HL-60 (cell line): ENCODE measurements at regions not wholly inside any gene's neighbourhood (a gene's known extent, or its start where the extent isn't known, plus 50 kb on each side); places are given as distances from the start of the nearest gene placed in this dataset.

ENCODE experiments used
- GABPA ChIP-seq: IDR thresholded peaks from 2 replicates; pipeline ENCODE4 v1.6.1; 2012; ENCODE audit warnings: low read depth
- TF ChIP-seq, protein P1 (sequence below): IDR thresholded peaks from one replicate; pipeline ENCODE4 v1.5.1; 2011; ENCODE audit warnings: low read length, control low read depth, inconsistent platforms; ENCODE audit not compliant: insufficient read depth
- TF ChIP-seq, protein P2 (sequence below): IDR thresholded peaks from 2 replicates; pipeline ENCODE4 v1.6.1; 2012; ENCODE audit warnings: low read depth; ENCODE audit not compliant: insufficient replicate concordance

DNA sequence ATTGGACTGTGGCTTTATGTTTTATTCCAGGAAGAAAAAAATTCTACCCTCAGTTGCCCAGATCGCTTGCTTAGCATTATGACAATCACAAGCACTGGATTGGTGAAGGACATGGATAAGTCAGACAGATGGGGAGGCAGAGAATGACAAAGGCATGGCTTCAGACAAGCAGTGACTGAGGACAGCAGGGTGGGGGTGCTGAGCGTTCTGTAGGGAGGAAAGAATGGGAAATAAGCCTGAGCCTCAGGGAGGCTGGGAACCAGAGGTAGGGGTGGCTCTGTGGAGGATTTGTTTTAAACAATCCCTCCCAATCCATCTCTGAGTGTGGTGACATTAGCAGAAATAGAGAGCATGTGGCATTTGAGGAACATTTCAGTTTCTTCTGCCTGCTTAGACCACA, 896.9 kb downstream of the CCSER2 start:
- TF ChIP-seq, protein P1, sequence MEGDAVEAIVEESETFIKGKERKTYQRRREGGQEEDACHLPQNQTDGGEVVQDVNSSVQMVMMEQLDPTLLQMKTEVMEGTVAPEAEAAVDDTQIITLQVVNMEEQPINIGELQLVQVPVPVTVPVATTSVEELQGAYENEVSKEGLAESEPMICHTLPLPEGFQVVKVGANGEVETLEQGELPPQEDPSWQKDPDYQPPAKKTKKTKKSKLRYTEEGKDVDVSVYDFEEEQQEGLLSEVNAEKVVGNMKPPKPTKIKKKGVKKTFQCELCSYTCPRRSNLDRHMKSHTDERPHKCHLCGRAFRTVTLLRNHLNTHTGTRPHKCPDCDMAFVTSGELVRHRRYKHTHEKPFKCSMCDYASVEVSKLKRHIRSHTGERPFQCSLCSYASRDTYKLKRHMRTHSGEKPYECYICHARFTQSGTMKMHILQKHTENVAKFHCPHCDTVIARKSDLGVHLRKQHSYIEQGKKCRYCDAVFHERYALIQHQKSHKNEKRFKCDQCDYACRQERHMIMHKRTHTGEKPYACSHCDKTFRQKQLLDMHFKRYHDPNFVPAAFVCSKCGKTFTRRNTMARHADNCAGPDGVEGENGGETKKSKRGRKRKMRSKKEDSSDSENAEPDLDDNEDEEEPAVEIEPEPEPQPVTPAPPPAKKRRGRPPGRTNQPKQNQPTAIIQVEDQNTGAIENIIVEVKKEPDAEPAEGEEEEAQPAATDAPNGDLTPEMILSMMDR: no peak
- TF ChIP-seq, protein P2, sequence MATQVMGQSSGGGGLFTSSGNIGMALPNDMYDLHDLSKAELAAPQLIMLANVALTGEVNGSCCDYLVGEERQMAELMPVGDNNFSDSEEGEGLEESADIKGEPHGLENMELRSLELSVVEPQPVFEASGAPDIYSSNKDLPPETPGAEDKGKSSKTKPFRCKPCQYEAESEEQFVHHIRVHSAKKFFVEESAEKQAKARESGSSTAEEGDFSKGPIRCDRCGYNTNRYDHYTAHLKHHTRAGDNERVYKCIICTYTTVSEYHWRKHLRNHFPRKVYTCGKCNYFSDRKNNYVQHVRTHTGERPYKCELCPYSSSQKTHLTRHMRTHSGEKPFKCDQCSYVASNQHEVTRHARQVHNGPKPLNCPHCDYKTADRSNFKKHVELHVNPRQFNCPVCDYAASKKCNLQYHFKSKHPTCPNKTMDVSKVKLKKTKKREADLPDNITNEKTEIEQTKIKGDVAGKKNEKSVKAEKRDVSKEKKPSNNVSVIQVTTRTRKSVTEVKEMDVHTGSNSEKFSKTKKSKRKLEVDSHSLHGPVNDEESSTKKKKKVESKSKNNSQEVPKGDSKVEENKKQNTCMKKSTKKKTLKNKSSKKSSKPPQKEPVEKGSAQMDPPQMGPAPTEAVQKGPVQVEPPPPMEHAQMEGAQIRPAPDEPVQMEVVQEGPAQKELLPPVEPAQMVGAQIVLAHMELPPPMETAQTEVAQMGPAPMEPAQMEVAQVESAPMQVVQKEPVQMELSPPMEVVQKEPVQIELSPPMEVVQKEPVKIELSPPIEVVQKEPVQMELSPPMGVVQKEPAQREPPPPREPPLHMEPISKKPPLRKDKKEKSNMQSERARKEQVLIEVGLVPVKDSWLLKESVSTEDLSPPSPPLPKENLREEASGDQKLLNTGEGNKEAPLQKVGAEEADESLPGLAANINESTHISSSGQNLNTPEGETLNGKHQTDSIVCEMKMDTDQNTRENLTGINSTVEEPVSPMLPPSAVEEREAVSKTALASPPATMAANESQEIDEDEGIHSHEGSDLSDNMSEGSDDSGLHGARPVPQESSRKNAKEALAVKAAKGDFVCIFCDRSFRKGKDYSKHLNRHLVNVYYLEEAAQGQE: no peak
- TF ChIP-seq GABPA: no peak
